SK-N-SH (cell line): ENCODE measurements at regions not wholly inside any gene's neighbourhood (a gene's known extent, or its start where the extent isn't known, plus 50 kb on each side); places are given as distances from the start of the nearest gene placed in this dataset.

Experiments used
- CTCF ChIA-PET: fragments of 300-600, 350-600 bp; formaldehyde crosslinking; extraction: SDS; loops from one replicate; lab custom pipeline; 2021; lab: Yijun Ruan, JAX
- POLR2A ChIA-PET: fragments of 350-600 bp; sonication (Branson Sonifier 250); formaldehyde crosslinking; extraction: SDS; loops from one replicate; lab custom pipeline; 2020; ENCODE audit warnings: antibody characterized with exemption, inconsistent platforms; lab: Yijun Ruan, JAX
- DNase-seq: peaks from one replicate; pipeline ENCODE4 v3.0.0; 2012
- H2AFZ ChIP-seq: fragments of 200-600 bp; sonication (generic); 2 replicates; pipeline ENCODE4 v1.8.1; 2016; ENCODE audit warnings: antibody characterized with exemption, mild to moderate bottlenecking, low read depth
- H3F3A ChIP-seq: fragments of 200-600 bp; sonication (generic); replicated peaks from 2 replicates; pipeline ENCODE3; 2016; ENCODE audit warnings: antibody characterized with exemption, mild to moderate bottlenecking; ENCODE audit not compliant: insufficient read depth
- H3K27ac ChIP-seq, 2 experiments: fragments of 200-500 bp in 1 of 2; fragments of 200-600 bp in 1 of 2; sonication (Bioruptor generic) in 1 of 2; sonication (generic), shearing (Covaris generic) in 1 of 2; 2 replicates each; pipeline versions ENCODE4 v1.5.1 to v1.6.1; 2014 to 2016; ENCODE audit warnings: low read depth in 2 of 2, inconsistent platforms in 1 of 2, low read length in 1 of 2, mild to moderate bottlenecking in 1 of 2, mixed read lengths in 1 of 2
- H3K27me3 ChIP-seq: fragments of 200-600 bp; sonication (generic), shearing (Covaris generic); 2 replicates; pipeline ENCODE4 v1.6.1; 2016; ENCODE audit warnings: mixed run types; ENCODE audit not compliant: insufficient read depth
- H3K36me3 ChIP-seq, 2 experiments: fragments of 200-500 bp in 1 of 2; fragments of 200-600 bp in 1 of 2; sonication (Bioruptor generic) in 1 of 2; sonication (generic) in 1 of 2; replicated peaks in 1 of 2; 2 replicates each; pipeline versions ENCODE3 to v1.5.1; 2014 to 2016; ENCODE audit warnings: low read length in 1 of 2, mild to moderate bottlenecking in 1 of 2; ENCODE audit not compliant: insufficient read depth in 2 of 2, control insufficient read depth in 1 of 2
- H3K4me1 ChIP-seq, 2 experiments: fragments of 200-500 bp in 1 of 2; fragments of 200-600 bp in 1 of 2; sonication (Bioruptor generic) in 1 of 2; sonication (generic), shearing (Covaris generic) in 1 of 2; 2 replicates each; pipeline versions ENCODE4 v1.5.1 to v1.6.1; 2014 to 2016; ENCODE audit warnings: low read depth in 1 of 2, low read length in 1 of 2, mixed run types in 1 of 2; ENCODE audit not compliant: insufficient read depth in 2 of 2, control insufficient read depth in 1 of 2
- H3K4me2 ChIP-seq: fragments of 200-600 bp; sonication (generic), shearing (Covaris generic); 2 replicates; pipeline ENCODE4 v1.6.1; 2017; ENCODE audit warnings: mixed run types
- H3K4me3 ChIP-seq, 2 experiments: fragments of 200-500 bp in 1 of 2; fragments of 200-600 bp in 1 of 2; sonication (Bioruptor generic) in 1 of 2; sonication (generic), shearing (Covaris generic) in 1 of 2; 2 replicates each; pipeline versions ENCODE4 v1.5.1 to v1.8.1; 2014 to 2016; ENCODE audit warnings: low read depth in 2 of 2, inconsistent platforms in 1 of 2, low read length in 1 of 2, mild to moderate bottlenecking in 1 of 2, mixed read lengths in 1 of 2, moderate library complexity in 1 of 2
- H3K79me2 ChIP-seq: fragments of 200-600 bp; sonication (generic); 2 replicates; pipeline ENCODE4 v1.8.1; 2017; ENCODE audit warnings: mild to moderate bottlenecking; ENCODE audit not compliant: insufficient read depth
- H3K9ac ChIP-seq: fragments of 200-600 bp; sonication (generic); 2 replicates; pipeline ENCODE4 v1.6.1; 2017; ENCODE audit warnings: mixed run types
- H3K9me2 ChIP-seq: fragments of 200-600 bp; sonication (generic); 2 replicates; pipeline ENCODE4 v1.6.1; 2017; ENCODE audit warnings: mixed run types
- H3K9me3 ChIP-seq: fragments of 200-600 bp; sonication (generic); 2 replicates; pipeline ENCODE4 v1.6.1; 2017; ENCODE audit warnings: mixed run types, mild to moderate bottlenecking, moderate library complexity
- H4K20me1 ChIP-seq: fragments of 200-600 bp; sonication (generic); 2 replicates; pipeline ENCODE4 v1.6.1; 2017; ENCODE audit warnings: mild to moderate bottlenecking, mixed run types; ENCODE audit not compliant: insufficient read depth
- ELF1 ChIP-seq: IDR thresholded peaks from 2 replicates; pipeline ENCODE4 v1.4.0; 2012
- FOSL2 ChIP-seq: IDR thresholded peaks from 2 replicates; pipeline ENCODE4 v1.4.0; 2012; ENCODE audit warnings: low read depth, mild to moderate bottlenecking, moderate library complexity, borderline replicate concordance
- FOXJ3 ChIP-seq: sonication (generic); formaldehyde crosslinking; IDR thresholded peaks from 2 replicates; pipeline ENCODE4 v1.5.1; 2020; ENCODE audit warnings: mild to moderate bottlenecking, missing genetic modification reagents
- GATA2 ChIP-seq: sonication (generic); formaldehyde crosslinking; IDR thresholded peaks from 2 replicates; pipeline ENCODE4 v1.5.0; 2020; ENCODE audit warnings: mild to moderate bottlenecking, missing genetic modification reagents
- JUND ChIP-seq: IDR thresholded peaks from 2 replicates; pipeline ENCODE4 v1.4.0; 2012
- MXI1 ChIP-seq: IDR thresholded peaks from 2 replicates; pipeline ENCODE4 v1.6.1; 2012; ENCODE audit warnings: mild to moderate bottlenecking, low read depth, low read length, improper control_type of control experiment
- POLR2AphosphoS5 ChIP-seq: IDR thresholded peaks from 2 replicates; pipeline ENCODE4 v1.6.1; 2012; ENCODE audit warnings: low read depth, low read length
- RAD21 ChIP-seq: IDR thresholded peaks from 2 replicates; pipeline ENCODE4 v1.6.1; 2012; ENCODE audit warnings: mild to moderate bottlenecking, low read length
- RCOR1 ChIP-seq: fragments of 150-350 bp; IDR thresholded peaks from 2 replicates; pipeline ENCODE4 v1.6.1; 2017; ENCODE audit warnings: antibody characterized with exemption, low read length
- RXRA ChIP-seq: IDR thresholded peaks from 2 replicates; pipeline ENCODE4 v1.4.0; 2012; ENCODE audit warnings: low read depth, mild to moderate bottlenecking, borderline replicate concordance
- SMC3 ChIP-seq: IDR thresholded peaks from 2 replicates; pipeline ENCODE4 v1.6.1; 2012; ENCODE audit warnings: low read depth, low read length, improper control_type of control experiment
- TAF1 ChIP-seq: IDR thresholded peaks from 2 replicates; pipeline ENCODE4 v1.6.1; 2012; ENCODE audit warnings: low read depth, mild to moderate bottlenecking, low read length, moderate library complexity, borderline replicate concordance
- TEAD4 ChIP-seq: IDR thresholded peaks from 2 replicates; pipeline ENCODE4 v1.4.0; 2012; ENCODE audit warnings: mild to moderate bottlenecking, borderline replicate concordance; ENCODE audit not compliant: insufficient read depth
- WGBS: methylation state at CpG from one replicate; pipeline ENCODE4 v1.1.6; 2017; ENCODE audit warnings: low lambda C conversion rate; 5-methylcytosine and 5-hydroxymethylcytosine counted together
- TF ChIP-seq, protein P1 (sequence below): IDR thresholded peaks from 2 replicates; pipeline ENCODE4; 2012
- TF ChIP-seq, protein P2 (sequence below): fragments of 200-600 bp; sonication (generic); IDR thresholded peaks from 2 replicates; pipeline ENCODE4 v1.6.1; 2017; ENCODE audit warnings: antibody characterized with exemption, mild to moderate bottlenecking, moderate library complexity
- TF ChIP-seq, protein P3 (sequence below): fragments of 150-350 bp; IDR thresholded peaks from 2 replicates; pipeline ENCODE4 v1.6.1; 2017; ENCODE audit warnings: antibody characterized with exemption, low read length, low read depth, borderline replicate concordance
- TF ChIP-seq, protein P4 (sequence below): IDR thresholded peaks from 2 replicates; pipeline ENCODE4 v1.4.0; 2012; ENCODE audit warnings: low read depth
- TF ChIP-seq, protein P5 (sequence below): IDR thresholded peaks from 2 replicates; pipeline ENCODE4 v1.4.0; 2012; ENCODE audit warnings: low read depth, borderline replicate concordance
- TF ChIP-seq, protein P6 (sequence below): fragments of 150-350 bp; IDR thresholded peaks from 2 replicates; pipeline ENCODE4 v1.6.1; 2016; ENCODE audit warnings: mild to moderate bottlenecking, low read depth, low read length

DNA sequence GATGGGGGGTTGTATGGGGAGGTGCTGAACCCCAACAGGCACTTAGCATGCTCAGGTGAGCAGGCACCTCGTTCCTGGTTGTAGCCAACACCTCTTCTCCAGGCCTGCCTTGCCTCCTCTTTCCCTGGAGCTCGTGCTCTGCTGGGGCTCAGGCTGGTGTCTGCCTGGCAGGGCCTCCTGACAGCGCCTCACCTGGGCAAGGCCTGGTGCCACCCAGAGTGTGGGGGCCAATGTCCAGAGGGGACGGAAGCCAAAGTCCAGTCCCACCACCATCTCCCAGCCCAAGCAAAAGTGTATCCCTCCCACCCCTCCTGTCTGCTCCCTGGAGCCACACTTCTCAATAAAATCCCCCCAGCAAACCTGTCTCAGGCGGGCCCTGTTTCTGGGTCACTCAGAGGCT is 304.2 kb upstream of the TNRC6C start:
- CTCF ChIA-PET, result interaction anchor here (2.2 kb wide), 1 partner anchor 8 kb away, joined by 10 read pairs; no protein-coding TSS in a partner anchor
- 34% methylated on average over 5 of the region's 5 CpGs for WGBS

DNA sequence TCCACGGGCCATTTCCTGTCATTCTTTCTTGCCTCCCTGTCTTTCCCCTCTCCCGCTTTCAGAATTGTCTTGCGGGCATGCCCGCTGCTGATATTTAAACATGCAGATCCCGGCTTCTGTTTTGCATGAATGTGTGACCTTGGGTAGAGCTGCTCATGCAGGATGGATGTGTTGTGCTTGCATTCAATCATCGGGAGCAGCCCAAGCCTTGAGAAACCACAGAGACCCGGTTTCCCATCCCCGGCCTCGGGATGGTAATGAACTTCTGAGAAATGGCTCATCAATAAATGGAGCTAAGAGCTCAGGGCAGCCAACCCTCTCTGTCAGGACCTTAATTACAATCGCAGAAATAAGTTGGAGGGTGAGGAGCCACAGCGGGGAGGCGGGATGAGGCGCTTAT is 303.7 kb upstream of the TNRC6C start:
- no peak for DNase-seq
- Histone ChIP-seq H3K9ac (no peak overlapping the region), H3F3A (no peaks in the 10 kb centered on the region), H3K4me3 (no peak overlapping the region), H3K27me3 (peaks cover 47% of the 10 kb centered on the region), H3K27ac (no peak overlapping the region), H3K9me2 (no peaks in the 10 kb centered on the region), H3K4me1 (peaks cover 0 to 6% of the 10 kb centered on the region in 2 experiments; a peak in 1 of 4 replicates), H3K79me2 (no peaks in the 10 kb centered on the region), H3K9me3 (no peaks in the 10 kb centered on the region), H3K4me2 (no peak overlapping the region), H3K36me3 (no peaks in the 10 kb centered on the region), H2AFZ (no peak overlapping the region), H4K20me1 (no peaks in the 10 kb centered on the region)
- 71% methylated on average over 13 of the region's 13 CpGs for WGBS
- TF ChIP-seq, protein P1, sequence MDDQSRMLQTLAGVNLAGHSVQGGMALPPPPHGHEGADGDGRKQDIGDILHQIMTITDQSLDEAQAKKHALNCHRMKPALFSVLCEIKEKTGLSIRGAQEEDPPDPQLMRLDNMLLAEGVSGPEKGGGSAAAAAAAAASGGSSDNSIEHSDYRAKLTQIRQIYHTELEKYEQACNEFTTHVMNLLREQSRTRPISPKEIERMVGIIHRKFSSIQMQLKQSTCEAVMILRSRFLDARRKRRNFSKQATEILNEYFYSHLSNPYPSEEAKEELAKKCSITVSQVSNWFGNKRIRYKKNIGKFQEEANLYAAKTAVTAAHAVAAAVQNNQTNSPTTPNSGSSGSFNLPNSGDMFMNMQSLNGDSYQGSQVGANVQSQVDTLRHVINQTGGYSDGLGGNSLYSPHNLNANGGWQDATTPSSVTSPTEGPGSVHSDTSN, result no peak
- TF ChIP-seq, protein P2, sequence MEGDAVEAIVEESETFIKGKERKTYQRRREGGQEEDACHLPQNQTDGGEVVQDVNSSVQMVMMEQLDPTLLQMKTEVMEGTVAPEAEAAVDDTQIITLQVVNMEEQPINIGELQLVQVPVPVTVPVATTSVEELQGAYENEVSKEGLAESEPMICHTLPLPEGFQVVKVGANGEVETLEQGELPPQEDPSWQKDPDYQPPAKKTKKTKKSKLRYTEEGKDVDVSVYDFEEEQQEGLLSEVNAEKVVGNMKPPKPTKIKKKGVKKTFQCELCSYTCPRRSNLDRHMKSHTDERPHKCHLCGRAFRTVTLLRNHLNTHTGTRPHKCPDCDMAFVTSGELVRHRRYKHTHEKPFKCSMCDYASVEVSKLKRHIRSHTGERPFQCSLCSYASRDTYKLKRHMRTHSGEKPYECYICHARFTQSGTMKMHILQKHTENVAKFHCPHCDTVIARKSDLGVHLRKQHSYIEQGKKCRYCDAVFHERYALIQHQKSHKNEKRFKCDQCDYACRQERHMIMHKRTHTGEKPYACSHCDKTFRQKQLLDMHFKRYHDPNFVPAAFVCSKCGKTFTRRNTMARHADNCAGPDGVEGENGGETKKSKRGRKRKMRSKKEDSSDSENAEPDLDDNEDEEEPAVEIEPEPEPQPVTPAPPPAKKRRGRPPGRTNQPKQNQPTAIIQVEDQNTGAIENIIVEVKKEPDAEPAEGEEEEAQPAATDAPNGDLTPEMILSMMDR, result no peak
- ChIA-PET POLR2A (no interaction called here), CTCF (interaction anchor here (0.7 to 2.2 kb wide), 2 partner anchors 9 to 14 kb away, joined by 3 to 10 read pairs; no protein-coding TSS in a partner anchor)

More for the DNA sequence above, 304.2 kb upstream of the TNRC6C start:
- Histone ChIP-seq H3F3A (no peaks in the 10 kb centered on the region), H3K79me2 (no peaks in the 10 kb centered on the region), H3K9me3 (no peaks in the 10 kb centered on the region), H2AFZ (no peak overlapping the region), H3K27ac (no peak overlapping the region), H3K4me2 (no peak overlapping the region), H4K20me1 (no peaks in the 10 kb centered on the region), H3K36me3 (no peaks in the 10 kb centered on the region), H3K4me1 (peaks cover 0 to 6% of the 10 kb centered on the region in 2 experiments; a peak in 1 of 4 replicates), H3K9me2 (no peaks in the 10 kb centered on the region), H3K4me3 (no peak overlapping the region), H3K27me3 (peaks cover 47% of the 10 kb centered on the region), H3K9ac (no peak overlapping the region)
- TF ChIP-seq, protein P1, result no peak
- TF ChIP-seq FOXJ3 (CRISPR knock-in tag) (no peak), POLR2AphosphoS5 (no peak), ELF1 (no peak), TAF1 (no peak), SMC3 (no peak), TEAD4 (no peak), RXRA (no peak), JUND (no peak), RCOR1 (no peak), MXI1 (no peak), GATA2 (CRISPR knock-in tag) (no peak), FOSL2 (no peak), RAD21 (no peak)
- TF ChIP-seq, protein P3, sequence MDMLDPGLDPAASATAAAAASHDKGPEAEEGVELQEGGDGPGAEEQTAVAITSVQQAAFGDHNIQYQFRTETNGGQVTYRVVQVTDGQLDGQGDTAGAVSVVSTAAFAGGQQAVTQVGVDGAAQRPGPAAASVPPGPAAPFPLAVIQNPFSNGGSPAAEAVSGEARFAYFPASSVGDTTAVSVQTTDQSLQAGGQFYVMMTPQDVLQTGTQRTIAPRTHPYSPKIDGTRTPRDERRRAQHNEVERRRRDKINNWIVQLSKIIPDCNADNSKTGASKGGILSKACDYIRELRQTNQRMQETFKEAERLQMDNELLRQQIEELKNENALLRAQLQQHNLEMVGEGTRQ, result no peak
- TF ChIP-seq, protein P4, sequence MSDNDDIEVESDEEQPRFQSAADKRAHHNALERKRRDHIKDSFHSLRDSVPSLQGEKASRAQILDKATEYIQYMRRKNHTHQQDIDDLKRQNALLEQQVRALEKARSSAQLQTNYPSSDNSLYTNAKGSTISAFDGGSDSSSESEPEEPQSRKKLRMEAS, result no peak
- TF ChIP-seq, protein P5, sequence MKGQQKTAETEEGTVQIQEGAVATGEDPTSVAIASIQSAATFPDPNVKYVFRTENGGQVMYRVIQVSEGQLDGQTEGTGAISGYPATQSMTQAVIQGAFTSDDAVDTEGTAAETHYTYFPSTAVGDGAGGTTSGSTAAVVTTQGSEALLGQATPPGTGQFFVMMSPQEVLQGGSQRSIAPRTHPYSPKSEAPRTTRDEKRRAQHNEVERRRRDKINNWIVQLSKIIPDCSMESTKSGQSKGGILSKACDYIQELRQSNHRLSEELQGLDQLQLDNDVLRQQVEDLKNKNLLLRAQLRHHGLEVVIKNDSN, result no peak
- TF ChIP-seq, protein P6, sequence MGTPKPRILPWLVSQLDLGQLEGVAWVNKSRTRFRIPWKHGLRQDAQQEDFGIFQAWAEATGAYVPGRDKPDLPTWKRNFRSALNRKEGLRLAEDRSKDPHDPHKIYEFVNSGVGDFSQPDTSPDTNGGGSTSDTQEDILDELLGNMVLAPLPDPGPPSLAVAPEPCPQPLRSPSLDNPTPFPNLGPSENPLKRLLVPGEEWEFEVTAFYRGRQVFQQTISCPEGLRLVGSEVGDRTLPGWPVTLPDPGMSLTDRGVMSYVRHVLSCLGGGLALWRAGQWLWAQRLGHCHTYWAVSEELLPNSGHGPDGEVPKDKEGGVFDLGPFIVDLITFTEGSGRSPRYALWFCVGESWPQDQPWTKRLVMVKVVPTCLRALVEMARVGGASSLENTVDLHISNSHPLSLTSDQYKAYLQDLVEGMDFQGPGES, result no peak
- no peak for DNase-seq
- POLR2A ChIA-PET, result no interaction called here
